GM23338 (cell line): ENCODE measurements at regions not wholly inside any gene's neighbourhood (a gene's known extent, or its start where the extent isn't known, plus 50 kb on each side); places are given as distances from the start of the nearest gene placed in this dataset.

Experiments
- ATAC-seq: fragments of 200-7000 bp; cut with Tn5 transposase; 3 replicates; pipeline ENCODE4 v1.9.1; 2020
- DNase-seq: peaks from one replicate; pipeline ENCODE4 v3.0.0-alpha.2; 2015; ENCODE audit warnings: low spot score
- H2AFZ ChIP-seq: fragments of 200-600 bp; sonication (generic); 2 replicates; pipeline ENCODE4 v1.8.0; 2016; ENCODE audit warnings: antibody characterized with exemption, mild to moderate bottlenecking, moderate library complexity
- H3F3A ChIP-seq: fragments of 200-600 bp; sonication (generic); replicated peaks from 2 replicates; pipeline ENCODE4 v1.8.0; 2017; ENCODE audit warnings: antibody characterized with exemption, mixed run types, low read depth
- H3K27ac ChIP-seq: fragments of 200-600 bp; sonication (generic); 2 replicates; pipeline ENCODE4 v1.6.1; 2016; ENCODE audit warnings: low read depth
- H3K27me3 ChIP-seq: fragments of 200-600 bp; sonication (generic); 2 replicates; pipeline ENCODE4 v1.8.0; 2016; ENCODE audit warnings: mild to moderate bottlenecking, mixed run types, moderate library complexity; ENCODE audit not compliant: insufficient read depth
- H3K36me3 ChIP-seq: fragments of 200-600 bp; sonication (generic); 2 replicates; pipeline ENCODE4 v1.8.0; 2016; ENCODE audit warnings: mild to moderate bottlenecking; ENCODE audit not compliant: insufficient read depth
- H3K4me1 ChIP-seq: fragments of 200-600 bp; sonication (generic); 2 replicates; pipeline ENCODE4 v1.8.0; 2016; ENCODE audit warnings: mild to moderate bottlenecking, moderate library complexity; ENCODE audit not compliant: insufficient read depth
- H3K4me2 ChIP-seq: fragments of 200-600 bp; sonication (generic); 2 replicates; pipeline ENCODE4 v1.7.1; 2017; ENCODE audit warnings: mixed run types
- H3K4me3 ChIP-seq: fragments of 200-600 bp; sonication (generic); 2 replicates; pipeline ENCODE4 v1.6.1; 2016; ENCODE audit warnings: mixed run types
- H3K79me2 ChIP-seq: fragments of 200-600 bp; sonication (generic); replicated peaks from 2 replicates; pipeline ENCODE4 v1.8.0; 2017; ENCODE audit warnings: mild to moderate bottlenecking; ENCODE audit not compliant: insufficient read depth
- H3K9me2 ChIP-seq: fragments of 200-600 bp; sonication (generic); 2 replicates; pipeline ENCODE4 v1.8.0; 2017; ENCODE audit not compliant: insufficient read depth
- H4K20me1 ChIP-seq: fragments of 200-600 bp; sonication (generic); replicated peaks from 2 replicates; pipeline ENCODE4 v1.8.0; 2017; ENCODE audit warnings: mild to moderate bottlenecking; ENCODE audit not compliant: insufficient read depth
- H3K27ac Mint-ChIP-seq: 2 replicates; pipeline ENCODE4 v1.8.0; 2020; ENCODE audit warnings: inconsistent platforms, mild to moderate bottlenecking, moderate library complexity, mixed read lengths
- H3K27me3 Mint-ChIP-seq: 3 replicates; pipeline ENCODE4 v1.8.0; 2022; ENCODE audit warnings: low read depth, mild to moderate bottlenecking, moderate library complexity, mixed read lengths, inconsistent platforms; ENCODE audit not compliant: insufficient read depth, poor library complexity
- H3K36me3 Mint-ChIP-seq: 3 replicates; pipeline ENCODE4 v1.8.0; 2021; ENCODE audit warnings: low read depth, mild to moderate bottlenecking, inconsistent platforms, moderate library complexity, mixed read lengths
- H3K4me1 Mint-ChIP-seq: 3 replicates; pipeline ENCODE4 v1.8.0; 2020; ENCODE audit warnings: mild to moderate bottlenecking, inconsistent platforms, mixed read lengths
- H3K4me3 Mint-ChIP-seq: 3 replicates; pipeline ENCODE4 v1.8.0; 2021; ENCODE audit warnings: moderate library complexity, mild to moderate bottlenecking, inconsistent platforms, mixed read lengths
- H3K9me3 Mint-ChIP-seq: 3 replicates; pipeline ENCODE4 v1.8.0; 2020; ENCODE audit warnings: moderate library complexity, mild to moderate bottlenecking, inconsistent platforms, mixed read lengths
- CREB1 ChIP-seq: fragments of 250-450 bp; sonication (Bioruptor Pico); IDR thresholded peaks from 2 replicates; pipeline ENCODE4 v1.5.0; 2020; ENCODE audit warnings: low read depth, mild to moderate bottlenecking, moderate library complexity
- CTCF ChIP-seq, 2 experiments: fragments of 200-600 bp in 1 of 2; sonication (generic) in 1 of 2; conservative IDR thresholded peaks; 2 replicates each; pipeline versions ENCODE4 v1.5.1 to v1.6.1; 2016 to 2017; ENCODE audit warnings: antibody characterized with exemption in 2 of 2, low read depth in 2 of 2, mild to moderate bottlenecking in 2 of 2, moderate library complexity in 1 of 2
- ETS1 ChIP-seq: IDR thresholded peaks from 2 replicates; pipeline ENCODE4 v1.6.1; 2016; ENCODE audit warnings: antibody characterized with exemption
- EZH2 ChIP-seq: fragments of 200-600 bp; sonication (generic); IDR thresholded peaks from one replicate; pipeline ENCODE4 v1.8.0; 2017; ENCODE audit warnings: antibody characterized with exemption, mild to moderate bottlenecking, low read depth; ENCODE audit not compliant: unreplicated experiment
- EZH2phosphoT487 ChIP-seq: fragments of 200-600 bp; sonication (generic); IDR thresholded peaks from one replicate; pipeline ENCODE4 v1.8.1; 2018; ENCODE audit warnings: antibody characterized with exemption; ENCODE audit not compliant: unreplicated experiment
- JUNB ChIP-seq: IDR thresholded peaks from one replicate; pipeline ENCODE4 v1.6.1; 2016; ENCODE audit warnings: antibody characterized with exemption; ENCODE audit not compliant: unreplicated experiment
- NANOG ChIP-seq: IDR thresholded peaks from 2 replicates; pipeline ENCODE4 v1.6.1; 2016; ENCODE audit warnings: antibody characterized with exemption, borderline replicate concordance
- POLR2AphosphoS5 ChIP-seq: IDR thresholded peaks from 2 replicates; pipeline ENCODE4 v1.6.1; 2016; ENCODE audit warnings: antibody characterized with exemption, low read depth
- REST ChIP-seq: IDR thresholded peaks from one replicate; pipeline ENCODE4 v1.6.1; 2018; ENCODE audit warnings: antibody characterized with exemption; ENCODE audit not compliant: unreplicated experiment
- STAT1 ChIP-seq: IDR thresholded peaks from one replicate; pipeline ENCODE4 v1.6.1; 2016; ENCODE audit warnings: antibody characterized with exemption; ENCODE audit not compliant: unreplicated experiment
- ZNF114 ChIP-seq: fragments of 250-450 bp; sonication (Bioruptor Pico); IDR thresholded peaks from 2 replicates; pipeline ENCODE4 v1.5.0; 2020; ENCODE audit warnings: mild to moderate bottlenecking, moderate library complexity
- ZNF331 ChIP-seq: fragments of 250-450 bp; sonication (Bioruptor Pico); IDR thresholded peaks from 2 replicates; pipeline ENCODE4 v1.5.0; 2020; ENCODE audit warnings: low read depth, mild to moderate bottlenecking, moderate library complexity
- ZNF462 ChIP-seq: fragments of 250-450 bp; sonication (Bioruptor Pico); IDR thresholded peaks from 2 replicates; pipeline ENCODE4 v1.5.0; 2020; ENCODE audit warnings: mild to moderate bottlenecking, moderate library complexity

GRCh38 chr1:218587900-218588299 is 242.8 kb downstream of the TGFB2 start:
- Histone ChIP-seq H3K36me3 (no peaks in the 10 kb centered on the region), H3K27me3 (no peaks in the 10 kb centered on the region), H2AFZ (peak overlapping the region; percentile 47; the same call in 1 of the 2 replicates), H3K4me1 (peaks cover 15% of the 10 kb centered on the region; the same call in 1 of the 2 replicates), H3K9me2 (0 out of 2 replicates have a peak, but pooled peaks cover 5% of the 10 kb centered on the region), H3K27ac (no peak overlapping the region), H3F3A (no peaks in the 10 kb centered on the region), H3K79me2 (no peaks in the 10 kb centered on the region), H4K20me1 (no peaks in the 10 kb centered on the region), H3K4me2 (no peak overlapping the region), H3K4me3 (no peak overlapping the region)
- Mint-ChIP-seq H3K4me1 (peaks cover 15% of the 10 kb centered on the region), H3K9me3 (peaks cover 7% of the 10 kb centered on the region), H3K27ac (no peak overlapping the region), H3K36me3 (peaks cover 2% of the 10 kb centered on the region; the same call in 1 of the 3 replicates), H3K27me3 (no peaks in the 10 kb centered on the region), H3K4me3 (no peak overlapping the region)
- ATAC-seq (no peak), DNase-seq (no peak)
- TF ChIP-seq ETS1 (no peak), STAT1 (no peak), POLR2AphosphoS5 (no peak), JUNB (no peak), ZNF331 (CRISPR knock-in tag) (no peak), ZNF462 (no peak), EZH2phosphoT487 (no peak), CTCF (conservative IDR thresholded peaks at IDR 0.05; ENCODE audit: low read depth in 2 of 2) (no peak), REST (no peak), NANOG (no peak), EZH2 (no peak), CREB1 (CRISPR knock-in tag) (no peak), ZNF114 (CRISPR knock-in tag) (no peak)
